BJ (cell line): ENCODE measurements at regions not wholly inside any gene's neighbourhood (a gene's known extent, or its start where the extent isn't known, plus 50 kb on each side); places are given as distances from the start of the nearest gene placed in this dataset.

Experiments
- CTCF ChIA-PET: fragments of 350-600 bp; formaldehyde crosslinking; extraction: SDS; loops from one replicate; lab custom pipeline; 2021; ENCODE audit warnings: antibody characterized with exemption, inconsistent platforms; lab: Yijun Ruan, JAX
- POLR2A ChIA-PET: fragments of 300-600 bp; sonication (Branson Sonifier 250); formaldehyde crosslinking; extraction: SDS; loops from one replicate; lab custom pipeline; 2021; ENCODE audit warnings: antibody characterized with exemption; lab: Charles Lee
- DNase-seq: peaks from one replicate; pipeline ENCODE4 v3.0.0-alpha.2; 2011; ENCODE audit warnings: low read depth
- H3K27me3 ChIP-seq: 2 replicates; pipeline ENCODE4 v1.6.0; 2011; ENCODE audit warnings: low read length; ENCODE audit not compliant: control insufficient read depth, insufficient read depth
- H3K36me3 ChIP-seq: 2 replicates; pipeline ENCODE4 v1.5.1; 2011; ENCODE audit warnings: low read length; ENCODE audit not compliant: control insufficient read depth, insufficient read depth
- H3K4me3 ChIP-seq: 2 replicates; pipeline ENCODE4 v1.5.1; 2011; ENCODE audit warnings: low read depth, mild to moderate bottlenecking, control low read depth, low read length
- TF ChIP-seq, protein P1 (sequence below): IDR thresholded peaks from 2 replicates; pipeline ENCODE4 v1.5.1; 2011; ENCODE audit warnings: low read depth, mild to moderate bottlenecking, control low read depth, inconsistent platforms, low read length, moderate library complexity; ENCODE audit not compliant: insufficient read depth

DNA sequence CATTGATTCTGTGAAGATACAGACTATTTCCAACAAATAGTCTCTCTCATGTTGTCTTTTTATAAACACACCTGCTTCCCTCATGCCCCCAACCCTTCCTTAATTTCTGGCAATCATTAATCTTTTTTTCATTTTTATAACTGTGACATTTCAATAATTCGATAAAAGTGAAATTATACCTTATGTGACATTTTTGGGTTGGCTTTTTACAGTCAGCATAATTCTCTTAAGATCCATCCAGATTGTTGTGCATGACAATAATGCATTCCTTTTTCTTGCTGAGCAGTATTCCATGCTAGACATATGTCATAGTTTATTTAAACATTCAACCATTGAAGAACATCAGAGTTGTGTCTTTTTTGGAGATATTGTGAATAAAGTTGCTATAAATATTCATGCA, 541.8 kb upstream of the VRK2 start:
- Histone ChIP-seq H3K27me3 (no peaks in the 10 kb centered on the region), H3K36me3 (no peaks in the 10 kb centered on the region), H3K4me3 (no peak overlapping the region)
- TF ChIP-seq, protein P1, sequence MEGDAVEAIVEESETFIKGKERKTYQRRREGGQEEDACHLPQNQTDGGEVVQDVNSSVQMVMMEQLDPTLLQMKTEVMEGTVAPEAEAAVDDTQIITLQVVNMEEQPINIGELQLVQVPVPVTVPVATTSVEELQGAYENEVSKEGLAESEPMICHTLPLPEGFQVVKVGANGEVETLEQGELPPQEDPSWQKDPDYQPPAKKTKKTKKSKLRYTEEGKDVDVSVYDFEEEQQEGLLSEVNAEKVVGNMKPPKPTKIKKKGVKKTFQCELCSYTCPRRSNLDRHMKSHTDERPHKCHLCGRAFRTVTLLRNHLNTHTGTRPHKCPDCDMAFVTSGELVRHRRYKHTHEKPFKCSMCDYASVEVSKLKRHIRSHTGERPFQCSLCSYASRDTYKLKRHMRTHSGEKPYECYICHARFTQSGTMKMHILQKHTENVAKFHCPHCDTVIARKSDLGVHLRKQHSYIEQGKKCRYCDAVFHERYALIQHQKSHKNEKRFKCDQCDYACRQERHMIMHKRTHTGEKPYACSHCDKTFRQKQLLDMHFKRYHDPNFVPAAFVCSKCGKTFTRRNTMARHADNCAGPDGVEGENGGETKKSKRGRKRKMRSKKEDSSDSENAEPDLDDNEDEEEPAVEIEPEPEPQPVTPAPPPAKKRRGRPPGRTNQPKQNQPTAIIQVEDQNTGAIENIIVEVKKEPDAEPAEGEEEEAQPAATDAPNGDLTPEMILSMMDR, result no peak
- ChIA-PET CTCF (no interaction called here), POLR2A (no interaction called here)
- no peak for DNase-seq

DNA sequence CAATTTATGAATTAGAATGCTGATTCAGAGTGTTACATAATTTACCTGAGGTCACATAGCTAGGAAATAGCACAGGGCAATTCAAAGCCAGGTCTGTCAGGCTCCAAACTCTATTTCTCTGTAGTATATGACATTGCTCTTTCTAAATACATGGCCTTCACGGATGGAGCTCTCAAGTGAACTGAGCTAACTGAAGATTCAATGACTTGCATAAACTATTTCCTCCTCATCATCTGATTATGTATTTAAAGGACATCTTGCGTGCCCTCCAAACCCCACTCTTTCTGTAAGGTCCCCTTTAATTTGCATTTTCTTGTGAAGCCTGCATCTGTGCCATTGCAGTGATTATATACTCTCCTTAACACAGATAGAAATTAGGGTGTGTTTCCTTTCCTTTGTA, 537.4 kb upstream of the VRK2 start:
- POLR2A ChIA-PET, result no interaction called here
- Histone ChIP-seq H3K36me3 (no peaks in the 10 kb centered on the region), H3K27me3 (no peaks in the 10 kb centered on the region), H3K4me3 (no peak overlapping the region)
- CTCF ChIA-PET, result no interaction called here
- TF ChIP-seq, protein P1, result no peak
- no peak for DNase-seq

- TF ChIP-seq, protein P1, result no peak
- no peaks in the 10 kb centered on the region for H3K27me3 ChIP-seq
- CTCF ChIA-PET, result interaction anchor here (0.6 to 1.5 kb wide), 2 partner anchors 13 to 29 kb away, joined by 3 to 5 read pairs; no protein-coding TSS in a partner anchor
- H3K4me3 ChIP-seq, result no peak overlapping the region
- no peaks in the 10 kb centered on the region for H3K36me3 ChIP-seq
- DNase-seq, result no peak
- POLR2A ChIA-PET, result no interaction called here
Observed at GRCh38 chr2:57510704-57511103, 535.9 kb upstream of the VRK2 start.

- Histone ChIP-seq H3K4me3 (no peak overlapping the region), H3K27me3 (no peaks in the 10 kb centered on the region), H3K36me3 (no peaks in the 10 kb centered on the region)
- DNase-seq, result no peak
- TF ChIP-seq, protein P1, result no peak
- ChIA-PET CTCF (interaction anchor here (1.1 to 1.4 kb wide), 2 partner anchors 9 to 1332 kb away, joined by 3 read pairs; no protein-coding TSS in a partner anchor), POLR2A (no interaction called here)
Observed at GRCh38 chr2:57515366-57515765, 531.2 kb upstream of the VRK2 start.

DNA sequence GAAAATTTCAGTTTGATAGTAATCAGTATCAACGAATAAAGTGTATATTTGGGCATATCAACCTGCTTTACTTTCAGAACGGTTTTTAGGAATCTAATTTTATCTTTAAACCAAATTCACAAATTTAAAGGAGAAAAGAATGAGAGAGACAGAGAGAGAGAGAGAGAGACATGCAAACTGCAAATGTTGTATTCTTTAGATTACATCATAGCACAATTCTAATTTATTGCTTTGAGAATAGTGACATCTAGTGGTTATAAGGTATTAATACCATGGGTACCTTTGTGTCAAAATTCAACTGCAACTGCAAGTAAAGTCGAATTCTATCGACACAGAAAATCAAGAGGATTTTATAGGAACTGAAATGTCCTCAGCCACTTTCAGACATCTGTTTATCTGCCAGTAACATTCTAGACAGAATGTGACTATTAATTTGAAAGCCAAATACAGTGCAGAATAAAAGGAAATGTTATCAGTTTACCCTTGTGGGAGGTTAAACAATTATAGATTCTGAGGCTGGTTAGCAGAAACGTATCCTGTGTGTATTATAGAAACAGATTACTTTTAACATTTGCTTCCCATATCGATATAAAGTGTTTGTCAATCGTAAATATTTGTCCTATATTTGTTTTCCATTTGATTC, 529.8 kb upstream of the VRK2 start:
- ChIA-PET POLR2A (no interaction called here), CTCF (interaction anchor here (1.2 to 2.7 kb wide), 2 partner anchors 17 to 1333 kb away, joined by 3 to 12 read pairs; partner anchors contain the start of gene CCDC85A)
- DNase-seq, result peak; percentile 6
- Histone ChIP-seq H3K36me3 (no peaks in the 10 kb centered on the region), H3K27me3 (no peaks in the 10 kb centered on the region), H3K4me3 (no peak overlapping the region)
- TF ChIP-seq, protein P1, result peak; percentile 40; the same call in 1 of the 2 replicates
